H1 (cell line): ENCODE measurements at regions not wholly inside any gene's neighbourhood (a gene's known extent, or its start where the extent isn't known, plus 50 kb on each side); places are given as distances from the start of the nearest gene placed in this dataset.

Experiments
- CTCF ChIA-PET: fragments of 300-600 bp; sonication (Branson Sonifier 250); formaldehyde crosslinking; loops from one replicate; lab custom pipeline; 2021; ENCODE audit not compliant: partially characterized antibody; lab: Charles Lee
- POLR2A ChIA-PET: fragments of 300-600 bp; sonication (Branson Sonifier 250); formaldehyde crosslinking; loops from one replicate; lab custom pipeline; 2021; ENCODE audit warnings: inconsistent platforms; ENCODE audit not compliant: partially characterized antibody; lab: Charles Lee
- DNase-seq, 2 experiments: peaks; one replicate each; pipeline versions ENCODE4 v3.0.0 to v3.0.0-alpha.2; 2010 to 2022; ENCODE audit warnings: low spot score in 2 of 2, low read depth in 1 of 2, mixed read lengths in 1 of 2
- FAIRE-seq: peaks from 2 replicates; lab custom pipeline; 2011; peaks lifted over from hg19 to GRCh38; lab: Jason Lieb, UNC
- H2AFZ ChIP-seq: 2 replicates; pipeline ENCODE4 v1.8.1; 2012; ENCODE audit warnings: low read length, inconsistent platforms
- H2AK5ac ChIP-seq: 2 replicates; pipeline ENCODE4 v1.6.1; 2013; ENCODE audit warnings: low read depth, low read length
- H2BK120ac ChIP-seq: replicated peaks from 2 replicates; pipeline ENCODE3; 2013; ENCODE audit warnings: low read depth, low read length, inconsistent platforms
- H2BK12ac ChIP-seq: 2 replicates; pipeline ENCODE4 v1.6.1; 2013; ENCODE audit warnings: low read depth, low read length
- H2BK15ac ChIP-seq: 2 replicates; pipeline ENCODE4 v1.6.1; 2013; ENCODE audit warnings: low read length
- H2BK20ac ChIP-seq: 2 replicates; pipeline ENCODE4 v1.6.1; 2013; ENCODE audit warnings: low read length
- H2BK5ac ChIP-seq: 2 replicates; pipeline ENCODE4 v1.6.1; 2013; ENCODE audit warnings: low read depth, low read length
- H3K14ac ChIP-seq: 2 replicates; pipeline ENCODE4 v1.6.1; 2013; ENCODE audit warnings: inconsistent platforms; ENCODE audit not compliant: insufficient read length
- H3K18ac ChIP-seq: 2 replicates; pipeline ENCODE4 v1.6.1; 2013; ENCODE audit warnings: low read length; ENCODE audit errors: extremely low read depth
- H3K23ac ChIP-seq: 2 replicates; pipeline ENCODE4 v1.6.1; 2013; ENCODE audit warnings: inconsistent platforms; ENCODE audit not compliant: insufficient read length
- H3K23me2 ChIP-seq: 2 replicates; pipeline ENCODE4 v1.6.1; 2013; ENCODE audit warnings: low read depth, low read length
- H3K27ac ChIP-seq: 2 replicates; pipeline ENCODE4 v1.6.1; 2011; ENCODE audit warnings: low read depth, low read length, inconsistent platforms
- H3K27me3 ChIP-seq, 4 experiments: replicated peaks in 1 of 4; 1 replicate in 1 of 4; 2 replicates in 3 of 4; pipeline versions ENCODE4 v1.6.1 to v1.8.1; 2011 to 2013; ENCODE audit warnings: low read length in 3 of 4, mild to moderate bottlenecking in 3 of 4, inconsistent platforms in 2 of 4, mixed read lengths in 2 of 4, moderate library complexity in 1 of 4; ENCODE audit not compliant: control insufficient read depth in 3 of 4, insufficient read depth in 3 of 4; ENCODE audit errors: extremely low read depth in 1 of 4
- H3K36me3 ChIP-seq, 4 experiments: 2 replicates each; pipeline versions ENCODE4 v1.6.1 to v1.8.1; 2011 to 2013; ENCODE audit warnings: mild to moderate bottlenecking in 4 of 4, low read length in 3 of 4, moderate library complexity in 2 of 4, control low read depth in 1 of 4, inconsistent platforms in 1 of 4; ENCODE audit not compliant: insufficient read depth in 4 of 4, control insufficient read depth in 2 of 4
- H3K4ac ChIP-seq: replicated peaks from 2 replicates; pipeline ENCODE3; 2013; ENCODE audit warnings: low read length, low read depth, mixed read lengths, inconsistent platforms; ENCODE audit not compliant: insufficient read length
- H3K4me1 ChIP-seq, 4 experiments: replicated peaks in 1 of 4; 1 replicate in 1 of 4; 2 replicates in 3 of 4; pipeline versions ENCODE4 v1.6.1 to v1.8.1; 2011 to 2013; ENCODE audit warnings: low read length in 3 of 4, inconsistent platforms in 2 of 4, mixed read lengths in 1 of 4; ENCODE audit not compliant: insufficient read depth in 4 of 4, control insufficient read depth in 3 of 4
- H3K4me2 ChIP-seq, 2 experiments: 2 replicates each; pipeline versions ENCODE4 v1.6.1 to v1.8.1; 2011 to 2013; ENCODE audit warnings: low read depth in 2 of 2, low read length in 2 of 2, control low read depth in 1 of 2, inconsistent platforms in 1 of 2, mild to moderate bottlenecking in 1 of 2; ENCODE audit not compliant: insufficient read depth in 1 of 2
- H3K4me3 ChIP-seq, 4 experiments: fragments of 200-600, 300-600 bp in 1 of 4; sonication (generic), shearing (Covaris generic), sonication (Bioruptor Twin) in 1 of 4; 2 replicates each; pipeline versions ENCODE4 v1.5.1 to v1.8.1; 2011 to 2016; ENCODE audit warnings: low read length in 4 of 4, low read depth in 3 of 4, control low read depth in 2 of 4, inconsistent platforms in 2 of 4, mild to moderate bottlenecking in 2 of 4, mixed read lengths in 1 of 4, moderate library complexity in 1 of 4; ENCODE audit not compliant: insufficient read depth in 2 of 4; ENCODE audit errors: extremely low read depth in 1 of 4
- H3K56ac ChIP-seq: replicated peaks from 2 replicates; pipeline ENCODE3; 2013; ENCODE audit warnings: low read depth, mild to moderate bottlenecking, mixed read lengths, low read length, inconsistent platforms; ENCODE audit not compliant: insufficient read length
- H3K79me1 ChIP-seq: 2 replicates; pipeline ENCODE4 v1.6.1; 2013; ENCODE audit warnings: low read depth, low read length, control low read depth
- H3K79me2 ChIP-seq, 2 experiments: 2 replicates each; pipeline versions ENCODE4 v1.6.1 to v1.8.1; 2012 to 2013; ENCODE audit warnings: low read length in 2 of 2, mild to moderate bottlenecking in 2 of 2, inconsistent platforms in 1 of 2; ENCODE audit not compliant: insufficient read depth in 2 of 2, control insufficient read depth in 1 of 2
- H3K9ac ChIP-seq, 4 experiments: replicated peaks in 1 of 4; 1 replicate in 1 of 4; 2 replicates in 3 of 4; pipeline versions ENCODE4 v1.6.1 to v1.8.1; 2011 to 2013; ENCODE audit warnings: low read depth in 3 of 4, low read length in 3 of 4, control low read depth in 2 of 4, mild to moderate bottlenecking in 2 of 4, moderate library complexity in 2 of 4, inconsistent platforms in 1 of 4; ENCODE audit errors: extremely low read depth in 1 of 4
- H3K9me3 ChIP-seq, 2 experiments: 2 replicates each; pipeline versions ENCODE4 v1.6.1 to v1.8.1; 2012 to 2013; ENCODE audit warnings: mild to moderate bottlenecking in 2 of 2, moderate library complexity in 2 of 2, control low read depth in 1 of 2, inconsistent platforms in 1 of 2, low read depth in 1 of 2, low read length in 1 of 2, mixed read lengths in 1 of 2; ENCODE audit not compliant: insufficient read depth in 2 of 2
- H4K20me1 ChIP-seq, 2 experiments: replicated peaks in 1 of 2; 2 replicates each; pipeline versions ENCODE3 to v1.8.1; 2011 to 2013; ENCODE audit warnings: inconsistent platforms in 2 of 2, low read length in 2 of 2, mild to moderate bottlenecking in 1 of 2; ENCODE audit not compliant: insufficient read depth in 2 of 2, control insufficient read depth in 1 of 2
- H4K5ac ChIP-seq: 2 replicates; pipeline ENCODE4 v1.6.1; 2013; ENCODE audit warnings: low read length, low read depth, mixed read lengths, inconsistent platforms; ENCODE audit not compliant: insufficient read length
- H4K8ac ChIP-seq: 2 replicates; pipeline ENCODE4 v1.8.0; 2013; ENCODE audit warnings: mild to moderate bottlenecking, moderate library complexity, low read length, inconsistent platforms; ENCODE audit not compliant: insufficient read depth; ENCODE audit errors: extremely low read depth
- H4K91ac ChIP-seq: replicated peaks from 2 replicates; pipeline ENCODE3; 2013; ENCODE audit warnings: low read length, mixed read lengths, inconsistent platforms; ENCODE audit not compliant: insufficient read length
- CEBPB ChIP-seq: IDR thresholded peaks from 2 replicates; pipeline ENCODE4 v1.6.1; 2012; ENCODE audit warnings: low read depth, low read length
- CTBP2 ChIP-seq: IDR thresholded peaks from 2 replicates; pipeline ENCODE4 v1.7.0; 2011; ENCODE audit warnings: borderline replicate concordance, mild to moderate bottlenecking, moderate library complexity, mixed read lengths, low read length; ENCODE audit not compliant: insufficient read depth, insufficient read length
- JUND ChIP-seq: IDR thresholded peaks from 2 replicates; pipeline ENCODE4 v1.6.1; 2011; ENCODE audit warnings: mild to moderate bottlenecking, improper control_type of control experiment, low read length
- POLR2A ChIP-seq, 2 experiments: IDR thresholded peaks; 1 replicate in 1 of 2; 2 replicates in 1 of 2; pipeline ENCODE4 v1.6.1; 2011; ENCODE audit warnings: low read depth in 2 of 2, low read length in 2 of 2, mild to moderate bottlenecking in 2 of 2; ENCODE audit errors: control extremely low read depth in 1 of 2
- SIX5 ChIP-seq: IDR thresholded peaks from 2 replicates; pipeline ENCODE4 v1.6.1; 2011; ENCODE audit warnings: mild to moderate bottlenecking, low read depth, low read length
- TAF1 ChIP-seq: IDR thresholded peaks from 2 replicates; pipeline ENCODE4 v1.6.1; 2011; ENCODE audit warnings: mild to moderate bottlenecking, low read depth, low read length

DNA sequence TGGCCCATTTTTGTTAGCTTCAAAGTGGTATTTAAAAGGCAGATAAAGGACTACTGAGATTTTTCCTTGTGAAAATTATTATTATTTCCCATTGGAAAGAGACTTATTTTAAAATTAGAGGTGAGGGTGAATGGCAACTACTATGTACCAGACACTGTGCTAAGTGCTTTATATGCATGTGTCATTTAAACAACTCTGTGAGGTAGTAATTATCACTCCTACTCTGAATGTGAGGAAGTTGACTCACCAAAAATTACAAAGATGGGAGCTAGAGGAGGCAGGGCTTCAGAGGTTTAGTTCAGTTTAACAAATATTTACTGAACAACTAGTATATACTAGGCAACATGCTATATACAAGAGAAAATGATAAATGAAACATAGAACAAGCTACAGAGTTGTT lies 78.2 kb downstream of the MSL3 start:
- FAIRE-seq: no peak
- TF ChIP-seq CTBP2 (no peak), CEBPB (no peak), TAF1 (no peak), SIX5 (no peak), POLR2A (IDR thresholded peaks at IDR 0.05; ENCODE audit: control extremely low read depth in 1 of 2, low read depth in 2 of 2, low read length in 2 of 2) (no peak), JUND (no peak)

More for the DNA sequence above, 78.2 kb downstream of the MSL3 start:
- Histone ChIP-seq H2BK120ac (no peak overlapping the region), H3K79me2 (no peaks in the 10 kb centered on the region), H2BK15ac (no peak overlapping the region), H3K23ac (no peak overlapping the region), H3K9ac (no peak overlapping the region), H3K23me2 (no peaks in the 10 kb centered on the region), H2BK5ac (no peak overlapping the region), H2BK20ac (no peak overlapping the region), H3K4me2 (no peak overlapping the region), H3K56ac (no peak overlapping the region), H4K91ac (no peak overlapping the region), H4K5ac (no peak overlapping the region), H3K18ac (no peak overlapping the region), H3K14ac (no peak overlapping the region), H3K4ac (no peak overlapping the region), H3K79me1 (no peaks in the 10 kb centered on the region), H3K27me3 (no peaks in the 10 kb centered on the region), H3K4me1 (no peaks in the 10 kb centered on the region), H4K8ac (no peak overlapping the region), H3K4me3 (no peak overlapping the region), H2AFZ (no peak overlapping the region), H3K27ac (no peak overlapping the region), H4K20me1 (no peaks in the 10 kb centered on the region), H3K36me3 (no peaks in the 10 kb centered on the region), H2BK12ac (no peak overlapping the region), H3K9me3 (no peaks in the 10 kb centered on the region), H2AK5ac (no peak overlapping the region)
- no peak for DNase-seq
- ChIA-PET POLR2A (no interaction called here), CTCF (interaction anchor here (0.8 kb wide), 1 partner anchor 9 kb away, joined by 3 read pairs; no protein-coding TSS in a partner anchor)
